HS-27A (cell line): ENCODE measurements at regions not wholly inside any gene's neighbourhood (a gene's known extent, or its start where the extent isn't known, plus 50 kb on each side); places are given as distances from the start of the nearest gene placed in this dataset.

Source experiments
- DNase-seq: peaks from one replicate; pipeline ENCODE4 v3.0.0-alpha.2; 2012; ENCODE audit warnings: low read depth, missing footprints

- DNase-seq, result no peak
These were observed 84.4 kb upstream of the RAB6C start for GRCh38 chr2:129895061-129895460.

- DNase-seq, result no peak
These were observed 83.9 kb upstream of the RAB6C start for GRCh38 chr2:129895526-129896082.

- DNase-seq, result no peak
These were observed 83.0 kb upstream of the RAB6C start for GRCh38 chr2:129896226-129897100.

GRCh38 chr2:129901754-129902415, 77.6 kb upstream of the RAB6C start:
- DNase-seq, result no peak

GRCh38 chr2:129902731-129903585, 76.5 kb upstream of the RAB6C start:
- no peak for DNase-seq

GRCh38 chr2:129903586-129904425, 75.7 kb upstream of the RAB6C start:
- DNase-seq, result no peak

GRCh38 chr2:129904532-129905446, 74.7 kb upstream of the RAB6C start:
- DNase-seq, result no peak

GRCh38 chr2:129905664-129906081, 73.8 kb upstream of the RAB6C start:
- no peak for DNase-seq

GRCh38 chr2:129906139-129906860, 73.2 kb upstream of the RAB6C start:
- DNase-seq, result no peak

- DNase-seq, result no peak
These were observed 72.6 kb upstream of the RAB6C start for GRCh38 chr2:129906861-129907235.

GRCh38 chr2:129907256-129907998, 72.0 kb upstream of the RAB6C start:
- no peak for DNase-seq

- DNase-seq, result no peak
These were observed 70.6 kb upstream of the RAB6C start for GRCh38 chr2:129908721-129909373.

- DNase-seq, result no peak
These were observed 69.6 kb upstream of the RAB6C start for GRCh38 chr2:129909651-129910418.

GRCh38 chr2:129910446-129911362, 68.8 kb upstream of the RAB6C start:
- DNase-seq, result no peak

- DNase-seq, result no peak
These were observed 68.0 kb upstream of the RAB6C start for GRCh38 chr2:129911363-129912065.
